ENCODE measurements at regions not wholly inside any gene's neighbourhood (a gene's known extent, or its start where the extent isn't known, plus 50 kb on each side); places are given as distances from the start of the nearest gene placed in this dataset.

DNA sequence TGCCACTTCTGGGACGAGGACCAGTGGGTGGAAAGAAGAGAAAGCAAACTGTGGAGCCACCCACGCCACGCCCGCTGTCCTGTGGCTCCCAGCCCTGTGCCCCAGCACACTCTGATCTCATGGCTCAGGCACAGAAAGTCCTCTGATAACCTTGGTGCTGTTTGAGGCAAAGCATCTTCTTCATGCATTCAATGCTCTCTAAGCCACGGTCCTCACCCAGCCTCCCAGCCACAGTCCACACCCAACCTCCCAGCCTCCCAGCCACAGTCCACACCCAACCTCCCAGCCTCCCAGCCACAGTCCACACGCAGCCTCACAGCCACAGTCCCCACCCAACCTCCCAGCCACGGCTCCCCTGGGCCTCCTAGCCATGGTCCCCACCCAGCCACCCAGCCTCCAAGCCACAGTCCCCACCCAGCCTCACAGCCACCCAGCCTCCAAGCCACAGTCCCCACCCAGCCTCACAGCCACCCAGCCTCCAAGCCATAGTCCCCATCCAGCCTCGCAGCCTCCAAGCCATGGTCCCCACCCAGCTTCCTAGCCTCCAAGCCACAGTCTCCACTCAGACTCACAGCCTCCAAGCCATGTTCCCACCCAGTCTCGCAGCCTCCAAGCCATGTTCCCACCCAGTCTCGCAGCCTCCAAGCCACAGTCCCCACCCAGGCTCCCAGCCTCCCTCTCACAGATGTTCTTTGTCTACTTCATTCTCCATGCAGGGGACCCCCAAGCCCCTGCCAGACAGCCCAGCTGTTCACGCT is 74.9 kb downstream of the SOX1 start:
- H3K27me3 ChIP-seq (ENCODE audit: insufficient read depth, low read length), result no peaks in the 10 kb centered on the region
- H3K4me3 ChIP-seq (ENCODE audit: low read length), result no peak overlapping the region
- peaks cover 33% of the 10 kb centered on the region for H3K4me1 ChIP-seq (ENCODE audit: insufficient read depth, low read length)
- H3K9me3 ChIP-seq (ENCODE audit: low read length), result no peaks in the 10 kb centered on the region
- no peak overlapping the region for H2AFZ ChIP-seq (ENCODE audit: low read depth, low read length)
- no peaks in the 10 kb centered on the region for H3K36me3 ChIP-seq (ENCODE audit: insufficient read depth, low read length)

DNA sequence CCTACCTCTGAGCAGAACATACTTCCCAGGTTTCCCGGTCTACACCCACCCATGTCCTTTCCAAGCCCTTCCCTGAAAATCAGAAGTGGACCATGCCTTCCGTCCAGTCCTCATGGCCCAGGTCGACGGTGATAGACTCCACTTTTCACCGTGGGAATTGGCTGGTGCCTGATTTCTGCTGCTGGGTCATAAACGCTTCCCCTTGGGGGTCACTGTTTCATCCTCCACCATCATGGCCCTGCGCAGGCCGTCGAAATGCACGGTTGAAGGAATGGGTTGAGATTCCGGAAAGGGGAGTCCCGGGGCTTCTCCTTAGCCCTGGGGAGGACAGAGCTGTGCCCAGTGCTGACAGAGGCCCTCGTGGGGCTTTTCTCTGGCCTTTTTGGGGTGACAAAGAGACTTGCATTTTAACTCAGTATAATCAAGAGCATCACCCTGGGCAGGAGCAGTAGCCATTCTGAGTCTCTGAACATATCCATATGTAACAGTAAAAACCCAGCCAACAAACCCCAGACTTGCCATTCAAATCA is 75.5 kb downstream of the SOX1 start:
- Histone ChIP-seq H3K9me3 (ENCODE audit: low read length) (peaks cover 2% of the 10 kb centered on the region), H2AFZ (ENCODE audit: low read depth, low read length) (no peak overlapping the region), H3K4me3 (ENCODE audit: low read length) (no peak overlapping the region), H3K36me3 (ENCODE audit: insufficient read depth, low read length) (no peaks in the 10 kb centered on the region), H3K4me1 (ENCODE audit: insufficient read depth, low read length) (peaks cover 33% of the 10 kb centered on the region), H3K27me3 (ENCODE audit: insufficient read depth, low read length) (no peaks in the 10 kb centered on the region)

DNA sequence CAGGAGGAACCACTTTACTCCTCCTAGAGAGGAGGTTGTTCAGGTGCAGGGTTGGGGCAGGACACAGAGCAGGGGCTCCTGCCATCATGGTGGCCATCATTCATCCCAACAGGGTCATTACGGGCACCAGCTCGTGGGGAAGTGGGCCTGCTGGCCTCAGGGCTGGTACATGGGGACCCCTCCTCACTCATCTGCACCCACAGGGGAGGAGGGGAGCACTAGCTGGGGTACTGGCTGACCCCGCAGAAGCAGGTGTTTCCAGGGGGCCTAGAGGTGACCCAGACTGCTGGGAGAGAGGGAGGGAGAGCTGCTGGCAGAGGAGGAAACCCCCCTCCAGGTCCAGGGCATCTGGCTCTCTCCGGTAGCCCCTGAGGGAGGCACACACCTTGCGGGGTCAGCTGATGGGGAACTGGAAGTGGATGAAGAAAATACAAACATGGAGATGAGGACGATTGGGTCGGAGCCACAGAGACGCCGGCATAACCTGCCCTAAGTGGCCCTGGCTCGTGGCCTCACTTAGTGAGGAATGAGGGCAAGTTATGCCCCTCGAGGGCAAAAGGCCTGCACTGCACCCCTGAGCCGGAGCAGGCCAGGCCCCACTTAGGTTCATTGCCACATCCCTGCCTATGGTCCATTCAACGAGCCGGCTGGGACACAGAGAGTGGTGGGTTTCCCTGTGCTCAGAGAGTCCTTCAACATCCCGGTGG is 76.2 kb downstream of the SOX1 start:
- no peaks in the 10 kb centered on the region for H3K36me3 ChIP-seq (ENCODE audit: insufficient read depth, low read length)
- H3K27me3 ChIP-seq (ENCODE audit: insufficient read depth, low read length), result no peaks in the 10 kb centered on the region
- H3K4me3 ChIP-seq (ENCODE audit: low read length), result no peak overlapping the region
- no peak overlapping the region for H2AFZ ChIP-seq (ENCODE audit: low read depth, low read length)
- peaks cover 32% of the 10 kb centered on the region for H3K4me1 ChIP-seq (ENCODE audit: insufficient read depth, low read length)
- peaks cover 2% of the 10 kb centered on the region for H3K9me3 ChIP-seq (ENCODE audit: low read length)

DNA sequence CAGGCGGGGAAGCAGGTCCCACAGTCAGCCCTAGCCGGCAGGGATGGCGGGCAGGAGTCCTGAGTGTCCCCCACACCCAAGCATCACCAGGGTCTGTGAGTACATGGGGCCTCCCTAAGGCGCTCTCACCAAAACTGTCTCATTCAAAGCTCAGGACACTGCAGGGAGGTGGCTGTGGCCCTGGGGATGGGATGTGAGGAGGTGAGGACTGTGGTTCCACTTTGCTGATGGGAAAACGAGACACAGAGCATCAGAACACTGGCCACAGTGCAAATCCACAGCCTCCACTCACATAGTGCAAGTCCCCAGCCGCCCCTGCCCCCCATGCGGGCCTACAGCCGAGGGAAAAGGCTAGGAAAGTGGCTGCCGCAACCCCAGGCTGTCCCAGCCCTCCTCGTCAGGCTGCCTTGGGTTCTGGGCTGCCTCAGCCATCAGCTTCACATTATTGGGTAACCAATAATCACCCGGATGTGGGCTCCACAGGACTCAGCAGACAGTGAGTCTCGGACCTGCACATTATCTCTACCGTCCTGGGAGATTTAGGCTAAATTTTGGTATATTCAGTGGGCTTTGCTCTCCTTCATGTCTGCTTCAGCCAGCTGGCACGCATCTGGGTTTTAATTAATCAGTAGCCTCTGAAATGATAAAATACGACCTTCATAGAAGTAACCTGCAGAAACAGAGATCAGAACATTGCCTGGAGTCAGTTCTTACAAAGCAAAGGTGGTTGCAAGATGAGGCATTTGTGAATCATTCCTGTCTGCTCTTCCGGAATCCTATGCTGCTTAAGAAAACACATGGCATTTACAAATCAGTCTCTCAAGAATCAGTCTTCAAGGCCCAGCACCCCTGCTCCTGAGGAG is 77.0 kb downstream of the SOX1 start:
- Histone ChIP-seq H3K36me3 (ENCODE audit: insufficient read depth, low read length) (no peaks in the 10 kb centered on the region), H2AFZ (ENCODE audit: low read depth, low read length) (no peak overlapping the region), H3K4me3 (ENCODE audit: low read length) (no peak overlapping the region), H3K4me1 (ENCODE audit: insufficient read depth, low read length) (peaks cover 27% of the 10 kb centered on the region), H3K9me3 (ENCODE audit: low read length) (peaks cover 3% of the 10 kb centered on the region), H3K27me3 (ENCODE audit: insufficient read depth, low read length) (no peaks in the 10 kb centered on the region)

DNA sequence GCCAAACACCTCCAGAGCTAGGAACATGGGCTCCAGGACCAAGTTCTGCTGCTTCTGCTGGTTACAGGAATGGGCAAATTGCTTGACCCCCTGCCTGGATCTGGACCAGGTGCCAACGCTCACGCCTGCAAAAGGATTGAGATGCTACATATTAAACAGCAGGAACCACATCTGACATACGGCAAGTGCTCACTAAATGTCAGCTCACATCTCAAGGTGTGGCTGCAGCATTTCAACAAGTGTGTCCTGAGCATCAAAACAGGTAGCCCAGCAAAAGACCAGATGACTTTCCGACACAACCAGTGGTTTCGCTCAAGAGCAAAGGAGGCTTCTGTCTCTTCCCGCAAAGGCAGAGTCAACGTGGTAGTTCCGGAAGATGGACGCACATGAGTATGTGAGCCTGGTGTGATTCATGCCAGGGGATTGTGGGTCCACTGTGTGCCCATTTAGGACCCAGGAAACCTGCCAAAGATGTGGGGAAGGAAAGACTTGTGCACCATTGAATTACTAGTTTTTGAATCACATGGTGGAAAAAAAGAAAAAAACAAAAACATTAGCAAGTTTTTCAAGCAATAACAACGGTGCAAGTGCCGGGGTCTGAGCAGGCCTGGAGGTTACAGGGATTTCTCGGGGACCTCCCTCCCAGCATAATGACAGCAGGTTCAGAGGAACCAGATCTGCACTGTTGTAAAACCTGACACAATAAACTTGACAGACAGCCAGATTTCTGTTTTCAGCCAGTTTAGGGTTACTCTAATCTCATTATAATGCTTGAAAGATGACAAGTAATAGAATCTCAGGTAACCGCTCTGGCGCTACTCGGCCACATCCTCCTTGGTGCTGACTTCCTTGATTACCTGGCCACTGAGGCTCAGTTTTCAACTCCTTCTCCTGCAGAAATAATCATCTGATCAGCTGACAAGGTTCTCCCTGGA is 77.9 kb downstream of the SOX1 start:
- no peak overlapping the region for H2AFZ ChIP-seq (ENCODE audit: low read depth, low read length)
- no peaks in the 10 kb centered on the region for H3K27me3 ChIP-seq (ENCODE audit: insufficient read depth, low read length)
- H3K4me3 ChIP-seq (ENCODE audit: low read length), result no peak overlapping the region
- no peaks in the 10 kb centered on the region for H3K36me3 ChIP-seq (ENCODE audit: insufficient read depth, low read length)
- H3K9me3 ChIP-seq (ENCODE audit: low read length), result peaks cover 3% of the 10 kb centered on the region
- peaks cover 22% of the 10 kb centered on the region for H3K4me1 ChIP-seq (ENCODE audit: insufficient read depth, low read length)

DNA sequence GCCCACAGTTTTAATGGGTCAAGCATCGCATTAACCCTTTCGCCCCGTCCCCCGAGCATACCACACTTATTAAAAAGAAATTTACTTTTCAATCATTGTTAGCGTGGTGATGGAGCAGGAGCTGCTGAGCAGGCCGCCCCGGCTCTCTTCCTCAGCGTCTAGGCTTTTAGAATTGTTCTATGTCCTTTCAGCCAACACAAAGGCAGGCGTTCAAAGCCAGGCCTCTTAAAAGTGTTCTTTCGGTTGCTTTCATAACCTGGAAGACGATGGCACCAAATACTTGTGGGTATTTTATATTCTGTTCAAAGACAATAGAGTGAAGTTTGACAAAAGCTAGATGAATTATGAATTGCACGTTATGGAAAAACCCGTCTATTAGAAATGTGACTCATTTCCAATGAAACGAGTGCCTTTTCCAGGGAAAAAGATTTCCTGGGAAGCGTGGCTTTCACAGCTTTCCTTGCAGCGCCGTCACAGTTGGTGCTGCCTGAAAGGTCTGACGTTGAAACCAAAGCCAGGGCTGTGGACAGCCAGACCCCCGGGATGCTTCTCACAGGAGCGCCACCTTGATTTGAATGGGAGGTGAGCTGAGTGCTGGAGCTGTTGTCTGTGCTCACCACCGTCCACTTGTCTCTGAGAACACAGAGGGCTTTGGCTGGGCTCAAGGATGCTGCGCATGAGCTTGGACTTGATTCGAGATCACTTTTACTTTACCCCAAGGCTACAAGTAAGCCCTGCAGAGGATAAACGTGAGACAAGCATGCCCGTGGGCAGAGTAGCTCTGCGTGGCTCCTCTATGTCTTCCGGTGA is 78.8 kb downstream of the SOX1 start:
- no peak overlapping the region for H2AFZ ChIP-seq (ENCODE audit: low read depth, low read length)
- no peaks in the 10 kb centered on the region for H3K27me3 ChIP-seq (ENCODE audit: insufficient read depth, low read length)
- peaks cover 3% of the 10 kb centered on the region for H3K9me3 ChIP-seq (ENCODE audit: low read length)
- no peak overlapping the region for H3K4me3 ChIP-seq (ENCODE audit: low read length)
- no peaks in the 10 kb centered on the region for H3K36me3 ChIP-seq (ENCODE audit: insufficient read depth, low read length)
- peaks cover 18% of the 10 kb centered on the region for H3K4me1 ChIP-seq (ENCODE audit: insufficient read depth, low read length)

DNA sequence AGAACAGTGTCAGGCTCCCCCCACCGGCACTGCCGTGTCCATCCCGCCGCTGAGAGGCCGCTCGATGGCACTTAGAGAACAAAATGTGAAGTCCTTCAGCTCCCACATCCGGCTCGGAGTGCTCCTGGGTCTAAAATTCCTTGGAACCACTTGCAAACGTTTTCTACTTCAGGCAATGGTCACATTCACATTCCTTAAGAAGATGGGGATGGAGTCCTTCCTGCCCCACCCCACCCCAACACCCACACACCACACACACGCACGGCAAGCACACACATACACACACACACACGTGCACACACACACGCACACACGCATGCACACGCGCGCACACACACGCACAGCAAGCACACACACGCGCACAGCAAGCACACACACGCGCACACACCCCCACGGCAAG is 83.4 kb downstream of the SOX1 start:
- H3K4me1 ChIP-seq (ENCODE audit: insufficient read depth, low read length), result peaks cover 11% of the 10 kb centered on the region
- peaks cover 5% of the 10 kb centered on the region for H3K9me3 ChIP-seq (ENCODE audit: low read length)
- no peaks in the 10 kb centered on the region for H3K36me3 ChIP-seq (ENCODE audit: insufficient read depth, low read length)
- H3K4me3 ChIP-seq (ENCODE audit: low read length), result no peak overlapping the region
- no peaks in the 10 kb centered on the region for H3K27me3 ChIP-seq (ENCODE audit: insufficient read depth, low read length)
- H2AFZ ChIP-seq (ENCODE audit: low read depth, low read length), result no peak overlapping the region

DNA sequence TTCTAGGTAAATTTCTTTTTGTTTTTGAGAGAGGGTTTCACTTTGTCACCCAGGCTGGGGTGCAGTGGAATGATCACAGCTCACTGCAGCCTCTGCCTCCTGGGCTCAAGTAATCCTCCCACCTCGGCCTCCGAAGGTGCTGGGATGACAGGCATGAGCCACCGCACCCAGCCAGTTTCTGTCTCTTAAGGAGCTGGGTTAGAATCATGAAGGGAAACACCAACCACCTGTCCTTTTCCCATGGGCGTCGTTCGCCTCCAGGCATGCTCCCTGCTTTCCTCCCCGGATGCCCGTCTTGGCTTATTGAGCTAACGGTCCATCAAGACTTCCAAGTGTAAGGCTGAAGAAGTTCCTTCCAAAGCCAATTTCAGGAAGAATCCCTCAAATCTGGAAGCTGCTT is 85.9 kb downstream of the SOX1 start:
- Histone ChIP-seq H3K4me3 (ENCODE audit: low read length) (no peak overlapping the region), H2AFZ (ENCODE audit: low read depth, low read length) (no peak overlapping the region), H3K27me3 (ENCODE audit: insufficient read depth, low read length) (no peaks in the 10 kb centered on the region), H3K36me3 (ENCODE audit: insufficient read depth, low read length) (no peaks in the 10 kb centered on the region), H3K9me3 (ENCODE audit: low read length) (peaks cover 3% of the 10 kb centered on the region), H3K4me1 (ENCODE audit: insufficient read depth, low read length) (peaks cover 2% of the 10 kb centered on the region)

DNA sequence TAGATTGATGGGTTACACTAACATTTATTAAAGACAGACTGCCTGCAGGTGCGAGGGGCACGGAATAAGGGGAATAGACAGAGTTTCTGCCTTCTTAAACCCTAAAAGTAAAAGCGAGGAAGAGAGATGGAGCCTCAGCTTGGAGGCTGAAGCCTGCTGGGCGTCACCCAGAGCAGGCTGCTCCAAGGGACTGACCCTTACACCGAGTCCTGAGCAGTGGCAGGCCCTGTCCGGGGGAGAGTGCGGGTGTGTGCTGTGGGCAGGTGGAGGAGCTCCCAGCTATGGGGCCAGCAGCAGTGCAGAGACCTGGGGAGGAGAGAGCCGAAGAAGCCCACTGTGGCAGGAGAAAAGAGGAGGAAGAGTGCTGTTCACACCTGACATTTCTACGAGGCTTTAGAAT is 86.4 kb downstream of the SOX1 start:
- Histone ChIP-seq H3K4me3 (ENCODE audit: low read length) (no peak overlapping the region), H3K36me3 (ENCODE audit: insufficient read depth, low read length) (no peaks in the 10 kb centered on the region), H2AFZ (ENCODE audit: low read depth, low read length) (no peak overlapping the region), H3K4me1 (ENCODE audit: insufficient read depth, low read length) (peaks cover 2% of the 10 kb centered on the region), H3K9me3 (ENCODE audit: low read length) (peaks cover 3% of the 10 kb centered on the region), H3K27me3 (ENCODE audit: insufficient read depth, low read length) (no peaks in the 10 kb centered on the region)

DNA sequence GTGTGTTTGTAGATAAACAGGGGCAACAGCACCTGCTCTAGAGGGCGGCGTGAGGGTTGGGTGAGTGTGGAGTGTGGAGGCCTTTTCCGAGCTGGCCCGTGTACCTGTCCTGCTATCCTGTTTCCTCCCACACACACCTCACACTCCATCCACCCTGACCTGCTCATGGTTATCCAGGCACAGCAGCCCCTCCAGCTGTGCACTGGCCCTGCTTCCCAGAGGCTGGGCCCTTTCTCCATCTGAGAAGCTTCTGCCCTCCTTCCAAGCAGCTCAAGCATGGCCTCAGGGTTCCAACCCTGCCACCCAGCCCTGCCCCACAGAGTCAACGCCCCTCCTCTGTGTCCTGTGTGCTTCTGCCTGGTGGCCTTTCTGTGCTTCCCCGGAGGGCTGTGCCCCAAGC is 86.9 kb downstream of the SOX1 start:
- no peaks in the 10 kb centered on the region for H3K36me3 ChIP-seq (ENCODE audit: insufficient read depth, low read length)
- H3K4me1 ChIP-seq (ENCODE audit: insufficient read depth, low read length), result peaks cover 5% of the 10 kb centered on the region
- no peak overlapping the region for H3K4me3 ChIP-seq (ENCODE audit: low read length)
- H3K9me3 ChIP-seq (ENCODE audit: low read length), result peaks cover 3% of the 10 kb centered on the region
- no peaks in the 10 kb centered on the region for H3K27me3 ChIP-seq (ENCODE audit: insufficient read depth, low read length)
- no peak overlapping the region for H2AFZ ChIP-seq (ENCODE audit: low read depth, low read length)

DNA sequence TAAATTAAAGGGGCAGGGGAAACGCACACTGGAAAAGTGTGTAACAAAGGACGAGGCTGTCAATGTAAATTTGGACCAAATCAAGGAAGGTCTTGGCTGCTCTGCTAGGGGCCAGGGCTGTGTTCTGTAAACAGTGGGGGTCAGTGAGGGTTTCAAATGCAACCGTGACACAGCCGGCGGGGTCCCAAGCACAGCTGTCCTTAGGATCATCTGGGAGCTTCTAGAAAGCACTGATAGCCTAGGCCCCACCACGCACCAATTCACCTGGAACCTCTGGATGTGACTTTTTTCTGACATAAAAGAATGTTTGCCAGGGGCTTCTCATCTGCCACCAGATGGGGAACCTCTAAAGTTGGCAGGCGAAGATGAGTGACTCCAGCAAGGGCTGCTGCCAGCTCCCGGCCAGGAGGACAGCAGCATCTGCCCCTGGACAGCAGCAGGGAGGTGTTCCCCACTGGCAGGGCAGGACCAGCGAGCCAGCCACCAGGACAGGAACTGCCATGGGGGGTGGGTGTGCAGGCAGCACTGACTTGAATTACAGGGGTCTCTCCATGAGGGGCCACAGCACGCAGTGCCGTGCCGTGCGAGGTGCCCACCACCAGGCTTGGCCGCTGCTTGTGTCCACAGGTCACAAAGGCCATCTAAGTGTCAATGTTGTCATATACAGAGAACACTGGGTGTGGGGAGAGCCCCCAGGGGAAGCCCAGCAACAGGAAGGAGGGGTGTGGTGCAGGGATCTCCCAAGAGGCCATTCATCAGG is 87.5 kb downstream of the SOX1 start:
- H3K27me3 ChIP-seq (ENCODE audit: insufficient read depth, low read length), result no peaks in the 10 kb centered on the region
- H3K9me3 ChIP-seq (ENCODE audit: low read length), result peaks cover 1% of the 10 kb centered on the region
- no peaks in the 10 kb centered on the region for H3K36me3 ChIP-seq (ENCODE audit: insufficient read depth, low read length)
- no peak overlapping the region for H2AFZ ChIP-seq (ENCODE audit: low read depth, low read length)
- H3K4me3 ChIP-seq (ENCODE audit: low read length), result no peak overlapping the region
- H3K4me1 ChIP-seq (ENCODE audit: insufficient read depth, low read length), result peaks cover 11% of the 10 kb centered on the region
